Chondrocyte (in vitro differentiated cells): ENCODE measurements at regions not wholly inside any gene's neighbourhood (a gene's known extent, or its start where the extent isn't known, plus 50 kb on each side); places are given as distances from the start of the nearest gene placed in this dataset.

Experiments used
- DNase-seq: peaks from one replicate; pipeline ENCODE4 v3.0.0; 2021; ENCODE audit warnings: mixed read lengths, low spot score
- H3K27ac Mint-ChIP-seq: one replicate; pipeline ENCODE4 v1.8.0; 2021; ENCODE audit warnings: mild to moderate bottlenecking, moderate library complexity, mixed read lengths; ENCODE audit not compliant: unreplicated experiment
- H3K27me3 Mint-ChIP-seq: 2 replicates; pipeline ENCODE4 v1.8.0; 2021; ENCODE audit warnings: low read depth, mixed read lengths
- H3K36me3 Mint-ChIP-seq: 2 replicates; pipeline ENCODE4 v1.8.0; 2021; ENCODE audit warnings: low read depth, mixed read lengths
- H3K4me1 Mint-ChIP-seq: 2 replicates; pipeline ENCODE4 v1.8.0; 2021; ENCODE audit warnings: low read depth, mild to moderate bottlenecking, mixed read lengths
- H3K4me3 Mint-ChIP-seq: one replicate; pipeline ENCODE4 v1.8.0; 2021; ENCODE audit warnings: mild to moderate bottlenecking, moderate library complexity, mixed read lengths; ENCODE audit not compliant: unreplicated experiment
- H3K9me3 Mint-ChIP-seq: 2 replicates; pipeline ENCODE4 v1.8.0; 2021; ENCODE audit warnings: low read depth, mixed read lengths
- TF ChIP-seq, protein P1 (sequence below): fragments of 200-600 bp; sonication (generic); IDR thresholded peaks from 2 replicates; pipeline ENCODE4 v1.5.0; 2021; ENCODE audit warnings: antibody characterized with exemption, mild to moderate bottlenecking, moderate library complexity

- H3K9me3 Mint-ChIP-seq = peaks cover 25% of the 10 kb centered on the region
Measured at GRCh38 chr14:84024231-84024820, 1505.6 kb upstream of the FLRT2 start.

GRCh38 chr14:84025106-84026012 lies 1504.6 kb upstream of the FLRT2 start:
- TF ChIP-seq, protein P1, sequence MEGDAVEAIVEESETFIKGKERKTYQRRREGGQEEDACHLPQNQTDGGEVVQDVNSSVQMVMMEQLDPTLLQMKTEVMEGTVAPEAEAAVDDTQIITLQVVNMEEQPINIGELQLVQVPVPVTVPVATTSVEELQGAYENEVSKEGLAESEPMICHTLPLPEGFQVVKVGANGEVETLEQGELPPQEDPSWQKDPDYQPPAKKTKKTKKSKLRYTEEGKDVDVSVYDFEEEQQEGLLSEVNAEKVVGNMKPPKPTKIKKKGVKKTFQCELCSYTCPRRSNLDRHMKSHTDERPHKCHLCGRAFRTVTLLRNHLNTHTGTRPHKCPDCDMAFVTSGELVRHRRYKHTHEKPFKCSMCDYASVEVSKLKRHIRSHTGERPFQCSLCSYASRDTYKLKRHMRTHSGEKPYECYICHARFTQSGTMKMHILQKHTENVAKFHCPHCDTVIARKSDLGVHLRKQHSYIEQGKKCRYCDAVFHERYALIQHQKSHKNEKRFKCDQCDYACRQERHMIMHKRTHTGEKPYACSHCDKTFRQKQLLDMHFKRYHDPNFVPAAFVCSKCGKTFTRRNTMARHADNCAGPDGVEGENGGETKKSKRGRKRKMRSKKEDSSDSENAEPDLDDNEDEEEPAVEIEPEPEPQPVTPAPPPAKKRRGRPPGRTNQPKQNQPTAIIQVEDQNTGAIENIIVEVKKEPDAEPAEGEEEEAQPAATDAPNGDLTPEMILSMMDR = no peak
- H3K27ac Mint-ChIP-seq = no peak overlapping the region
- H3K36me3 Mint-ChIP-seq = peaks cover 11% of the 10 kb centered on the region
- no peaks in the 10 kb centered on the region for H3K27me3 Mint-ChIP-seq
- no peak for DNase-seq
- peaks cover 4% of the 10 kb centered on the region for H3K4me1 Mint-ChIP-seq
- H3K9me3 Mint-ChIP-seq = peaks cover 24% of the 10 kb centered on the region
- H3K4me3 Mint-ChIP-seq = no peak overlapping the region

More at GRCh38 chr14:84024231-84024820, 1505.6 kb upstream of the FLRT2 start:
- no peaks in the 10 kb centered on the region for H3K27me3 Mint-ChIP-seq
- TF ChIP-seq, protein P1 = no peak
- H3K36me3 Mint-ChIP-seq = peaks cover 11% of the 10 kb centered on the region
- H3K27ac Mint-ChIP-seq = no peak overlapping the region
- H3K4me1 Mint-ChIP-seq = no peaks in the 10 kb centered on the region
- no peak overlapping the region for H3K4me3 Mint-ChIP-seq
- DNase-seq = no peak

DNA sequence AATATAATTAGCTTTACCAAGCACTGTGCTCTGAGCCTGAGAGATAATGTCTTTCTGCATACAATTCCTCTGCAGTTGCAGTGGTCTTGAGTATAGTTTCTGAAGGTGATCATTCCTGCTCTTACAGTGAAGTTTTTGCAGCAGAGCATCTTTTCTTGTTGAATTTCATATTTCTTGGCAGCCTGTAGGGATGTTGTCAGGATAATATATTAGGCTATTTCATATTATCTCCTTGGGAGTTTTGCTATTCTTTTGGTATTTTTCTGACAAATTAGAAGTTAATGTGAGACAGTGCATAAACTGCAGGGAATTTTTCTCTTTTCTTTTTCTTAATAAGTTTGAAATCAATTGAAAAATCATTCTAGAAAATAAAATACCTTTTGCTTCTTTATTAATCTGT lies 1502.6 kb upstream of the FLRT2 start:
- peaks cover 4% of the 10 kb centered on the region for H3K9me3 Mint-ChIP-seq
- H3K27me3 Mint-ChIP-seq = no peaks in the 10 kb centered on the region
- peaks cover 4% of the 10 kb centered on the region for H3K4me1 Mint-ChIP-seq
- TF ChIP-seq, protein P1 = no peak
- H3K36me3 Mint-ChIP-seq = no peaks in the 10 kb centered on the region
- H3K27ac Mint-ChIP-seq = no peak overlapping the region
- DNase-seq = no peak
- H3K4me3 Mint-ChIP-seq = no peak overlapping the region

DNA sequence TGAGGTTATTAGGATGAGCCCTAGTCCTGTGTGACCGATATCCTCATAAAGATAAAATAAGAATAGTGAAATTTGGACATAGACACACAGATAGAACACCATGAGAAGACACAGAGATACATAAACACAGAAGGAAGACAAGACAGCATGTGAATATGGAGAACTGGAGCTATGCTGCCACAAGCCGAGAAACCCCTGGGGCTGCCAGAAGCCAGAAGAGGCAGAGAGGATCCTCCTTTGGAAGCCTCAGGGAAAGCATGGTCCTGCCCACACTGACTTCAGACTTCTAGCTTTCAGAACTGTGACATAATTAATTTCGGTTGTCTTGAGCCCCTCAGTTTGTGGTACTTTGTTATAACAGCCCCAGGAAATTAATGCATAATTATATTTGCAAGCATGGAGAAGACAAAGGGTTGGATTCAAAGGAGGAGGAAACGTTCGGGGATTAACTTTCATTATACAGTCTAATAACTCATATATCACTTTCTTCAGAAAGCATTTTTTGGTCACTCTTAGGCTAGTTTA lies 1501.8 kb upstream of the FLRT2 start:
- DNase-seq = no peak
- H3K4me3 Mint-ChIP-seq = no peak overlapping the region
- H3K27ac Mint-ChIP-seq = no peak overlapping the region
- H3K27me3 Mint-ChIP-seq = no peaks in the 10 kb centered on the region
- TF ChIP-seq, protein P1 = no peak
- no peaks in the 10 kb centered on the region for H3K36me3 Mint-ChIP-seq
- H3K4me1 Mint-ChIP-seq = peaks cover 4% of the 10 kb centered on the region
- H3K9me3 Mint-ChIP-seq = peaks cover 3% of the 10 kb centered on the region

DNA sequence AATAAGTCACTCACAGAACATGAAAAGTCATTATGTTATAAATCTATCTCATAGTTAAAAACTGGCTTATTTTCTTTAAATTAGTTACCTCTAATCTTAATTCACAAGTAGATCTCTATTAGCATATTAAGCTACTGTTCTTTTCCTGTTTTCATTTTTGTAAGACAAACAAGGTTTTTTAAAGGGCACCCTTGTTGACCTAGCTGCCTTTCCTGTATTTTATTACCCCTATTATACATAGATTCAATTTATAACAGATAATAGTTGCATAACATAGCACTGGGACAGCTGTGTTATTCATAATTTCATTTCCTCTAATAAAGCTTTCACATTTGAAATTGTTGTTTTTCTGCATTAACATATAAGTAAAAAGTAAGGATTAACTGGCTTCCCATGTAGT lies 1500.7 kb upstream of the FLRT2 start:
- no peaks in the 10 kb centered on the region for H3K9me3 Mint-ChIP-seq
- H3K4me1 Mint-ChIP-seq = peaks cover 4% of the 10 kb centered on the region
- H3K27ac Mint-ChIP-seq = no peak overlapping the region
- H3K36me3 Mint-ChIP-seq = no peaks in the 10 kb centered on the region
- no peak overlapping the region for H3K4me3 Mint-ChIP-seq
- no peaks in the 10 kb centered on the region for H3K27me3 Mint-ChIP-seq
- no peak for DNase-seq
- TF ChIP-seq, protein P1 = no peak
